Esophagus squamous epithelium (tissue), 4 donors: ENCODE measurements at regions not wholly inside any gene's neighbourhood (a gene's known extent, or its start where the extent isn't known, plus 50 kb on each side); places are given as distances from the start of the nearest gene placed in this dataset.

ENCODE experiments used
- CTCF ChIP-seq, 6 experiments: fragments of 450-650 bp in 4 of 6; fragments of 200-600 bp in 2 of 6; sonication (generic) in 2 of 6; IDR thresholded peaks; one replicate each; pipeline ENCODE4 v1.5.1; 2016 to 2019; ENCODE audit warnings: antibody characterized with exemption in 6 of 6, mild to moderate bottlenecking in 4 of 6, moderate library complexity in 4 of 6
- POLR2A ChIP-seq, 4 donors: fragments of 450-650 bp; IDR thresholded peaks; one replicate each; pipeline ENCODE4 v1.6.1; 2017; ENCODE audit warnings: antibody characterized with exemption in 4 of 4, mild to moderate bottlenecking in 4 of 4, moderate library complexity in 3 of 4

GRCh38 chr7:130789436-130789835 lies 55.4 kb upstream of the KLF14 start:
- TF ChIP-seq POLR2A (IDR thresholded peaks at IDR 0.05) (no peak), CTCF (IDR thresholded peaks at IDR 0.05) (no peak)
